ENCODE measurements at regions not wholly inside any gene's neighbourhood (a gene's known extent, or its start where the extent isn't known, plus 50 kb on each side); places are given as distances from the start of the nearest gene placed in this dataset.

DNA sequence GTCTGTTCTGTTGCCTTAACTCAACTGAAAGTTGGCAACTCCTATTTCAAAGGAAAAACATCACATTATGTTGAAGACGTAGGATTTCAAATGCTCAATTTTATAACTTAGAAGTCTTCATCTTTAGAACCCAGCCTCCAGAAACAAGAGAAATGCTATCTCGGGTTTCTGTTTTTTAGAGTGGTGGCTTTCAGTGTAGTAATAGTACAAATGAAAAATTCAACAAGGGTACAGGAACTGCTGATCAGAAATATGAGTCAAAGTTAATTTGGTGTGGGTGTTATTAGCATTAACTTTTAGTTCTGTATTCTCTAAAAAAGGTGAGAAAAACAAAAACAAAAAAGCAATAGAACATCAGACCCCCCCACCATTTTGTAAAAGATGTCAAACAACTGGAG is 56.6 kb upstream of the FLT1 start:
- H3K36me3 ChIP-seq = no peaks in the 10 kb centered on the region
- H3K4me1 ChIP-seq = no peaks in the 10 kb centered on the region
- H3K27ac ChIP-seq (replicated peaks) = no peak overlapping the region
- intact Hi-C loops (cut with micrococcal nuclease) = no loop called here
- H3K9me3 ChIP-seq (replicated peaks) = no peaks in the 10 kb centered on the region
- no peak for DNase-seq
- TF ChIP-seq, protein P1, sequence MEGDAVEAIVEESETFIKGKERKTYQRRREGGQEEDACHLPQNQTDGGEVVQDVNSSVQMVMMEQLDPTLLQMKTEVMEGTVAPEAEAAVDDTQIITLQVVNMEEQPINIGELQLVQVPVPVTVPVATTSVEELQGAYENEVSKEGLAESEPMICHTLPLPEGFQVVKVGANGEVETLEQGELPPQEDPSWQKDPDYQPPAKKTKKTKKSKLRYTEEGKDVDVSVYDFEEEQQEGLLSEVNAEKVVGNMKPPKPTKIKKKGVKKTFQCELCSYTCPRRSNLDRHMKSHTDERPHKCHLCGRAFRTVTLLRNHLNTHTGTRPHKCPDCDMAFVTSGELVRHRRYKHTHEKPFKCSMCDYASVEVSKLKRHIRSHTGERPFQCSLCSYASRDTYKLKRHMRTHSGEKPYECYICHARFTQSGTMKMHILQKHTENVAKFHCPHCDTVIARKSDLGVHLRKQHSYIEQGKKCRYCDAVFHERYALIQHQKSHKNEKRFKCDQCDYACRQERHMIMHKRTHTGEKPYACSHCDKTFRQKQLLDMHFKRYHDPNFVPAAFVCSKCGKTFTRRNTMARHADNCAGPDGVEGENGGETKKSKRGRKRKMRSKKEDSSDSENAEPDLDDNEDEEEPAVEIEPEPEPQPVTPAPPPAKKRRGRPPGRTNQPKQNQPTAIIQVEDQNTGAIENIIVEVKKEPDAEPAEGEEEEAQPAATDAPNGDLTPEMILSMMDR (IDR thresholded peaks at IDR 0.05; ENCODE audit: borderline replicate concordance) = no peak
- no peak overlapping the region for H3K4me3 ChIP-seq
- H3K27me3 ChIP-seq (ENCODE audit: low read depth) = peaks cover 12% of the 10 kb centered on the region

DNA sequence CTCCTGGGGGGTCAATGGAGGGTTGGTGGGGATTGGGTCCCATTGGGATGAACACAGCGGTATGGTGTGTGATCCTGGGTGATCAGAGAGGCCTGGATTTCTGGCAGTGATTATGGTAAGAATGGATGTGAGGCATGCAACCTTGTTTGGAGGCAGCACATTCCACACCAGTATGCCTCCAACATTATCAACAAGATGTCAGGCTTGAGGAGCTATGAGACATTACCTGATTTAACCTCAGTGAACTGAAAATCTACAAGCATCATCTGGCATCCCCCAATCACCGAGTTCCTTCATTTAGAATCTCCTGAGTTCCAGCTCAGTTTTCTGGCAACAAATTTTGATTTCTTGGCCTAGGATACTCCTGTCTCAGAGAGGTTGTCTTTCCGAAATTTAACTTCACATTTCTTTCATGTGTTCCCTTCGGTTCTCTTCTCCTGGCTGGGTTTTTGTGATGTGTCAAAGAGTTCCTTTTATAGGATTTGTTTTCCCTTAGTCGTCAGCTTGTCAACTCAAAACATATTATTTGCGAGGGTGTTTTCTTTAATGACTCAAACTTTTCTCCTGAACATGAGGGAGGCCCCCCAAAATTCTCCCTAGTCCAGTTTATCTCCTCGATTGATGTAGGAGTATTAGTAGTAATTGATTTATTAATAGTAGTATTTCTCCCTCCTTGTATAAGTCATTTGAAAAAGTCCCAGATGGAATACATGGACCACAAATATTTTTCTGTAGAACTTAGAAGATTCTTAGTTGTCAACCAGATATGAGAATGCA is 56.0 kb upstream of the FLT1 start:
- DNase-seq = no peak
- Histone ChIP-seq H3K36me3 (no peaks in the 10 kb centered on the region), H3K9me3 (replicated peaks) (no peaks in the 10 kb centered on the region), H3K27ac (replicated peaks) (no peak overlapping the region), H3K4me3 (no peak overlapping the region), H3K4me1 (no peaks in the 10 kb centered on the region), H3K27me3 (ENCODE audit: low read depth) (peaks cover 12% of the 10 kb centered on the region)
- TF ChIP-seq, protein P1 (IDR thresholded peaks at IDR 0.05; ENCODE audit: borderline replicate concordance) = no peak
- intact Hi-C loops (cut with micrococcal nuclease) = no loop called here

DNA sequence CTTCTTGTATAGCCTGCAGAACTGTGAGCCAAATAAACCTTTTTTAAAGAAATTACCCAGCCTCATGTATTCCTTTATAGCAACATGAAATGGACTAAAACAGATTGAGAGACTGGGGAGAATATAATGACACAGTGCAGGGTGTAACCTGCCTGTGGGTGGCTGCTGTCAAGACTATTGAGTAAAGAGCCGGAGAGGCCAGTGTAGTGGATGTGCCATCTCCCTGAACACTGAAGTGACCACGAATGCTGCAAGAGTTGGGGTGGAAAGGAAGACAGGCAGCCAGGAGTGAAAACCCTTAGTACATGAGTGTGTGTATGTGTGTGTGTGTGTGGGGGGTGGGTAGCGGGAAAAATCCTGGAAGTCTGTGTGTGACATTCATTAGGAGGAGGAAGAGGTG is 55.2 kb upstream of the FLT1 start:
- Histone ChIP-seq H3K4me3 (no peak overlapping the region), H3K27ac (replicated peaks) (no peak overlapping the region), H3K4me1 (no peaks in the 10 kb centered on the region), H3K9me3 (replicated peaks) (no peaks in the 10 kb centered on the region), H3K36me3 (no peaks in the 10 kb centered on the region), H3K27me3 (ENCODE audit: low read depth) (peaks cover 12% of the 10 kb centered on the region)
- DNase-seq = no peak
- intact Hi-C loops (cut with micrococcal nuclease) = no loop called here
- TF ChIP-seq, protein P1 (IDR thresholded peaks at IDR 0.05; ENCODE audit: borderline replicate concordance) = no peak

DNA sequence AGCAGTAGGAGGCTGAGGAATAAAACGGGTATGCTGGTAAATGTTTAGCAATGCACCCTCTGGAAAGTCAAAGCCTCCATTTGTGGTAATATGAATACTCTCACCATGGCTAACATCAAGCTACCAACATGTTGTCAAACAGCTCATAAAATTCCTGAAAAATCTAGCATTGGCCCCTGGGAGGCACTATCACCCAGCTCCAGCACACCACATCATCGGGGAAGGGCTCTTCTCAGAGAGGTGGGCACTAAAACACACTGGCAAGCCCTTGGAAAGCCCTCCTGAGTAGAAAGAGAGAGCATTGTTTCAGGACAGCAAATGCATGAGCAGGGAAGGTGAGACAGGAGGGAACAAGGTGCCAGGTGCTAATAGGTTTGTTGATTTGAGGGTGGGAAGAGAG is 53.9 kb upstream of the FLT1 start:
- TF ChIP-seq, protein P1 (IDR thresholded peaks at IDR 0.05; ENCODE audit: borderline replicate concordance) = no peak
- H3K27me3 ChIP-seq (ENCODE audit: low read depth) = peaks cover 12% of the 10 kb centered on the region
- H3K27ac ChIP-seq (replicated peaks) = no peak overlapping the region
- no peaks in the 10 kb centered on the region for H3K36me3 ChIP-seq
- peaks cover under 1% of the 10 kb centered on the region for H3K9me3 ChIP-seq (replicated peaks)
- intact Hi-C loops (cut with micrococcal nuclease) = no loop called here
- DNase-seq = no peak
- no peak overlapping the region for H3K4me3 ChIP-seq
- no peaks in the 10 kb centered on the region for H3K4me1 ChIP-seq

DNA sequence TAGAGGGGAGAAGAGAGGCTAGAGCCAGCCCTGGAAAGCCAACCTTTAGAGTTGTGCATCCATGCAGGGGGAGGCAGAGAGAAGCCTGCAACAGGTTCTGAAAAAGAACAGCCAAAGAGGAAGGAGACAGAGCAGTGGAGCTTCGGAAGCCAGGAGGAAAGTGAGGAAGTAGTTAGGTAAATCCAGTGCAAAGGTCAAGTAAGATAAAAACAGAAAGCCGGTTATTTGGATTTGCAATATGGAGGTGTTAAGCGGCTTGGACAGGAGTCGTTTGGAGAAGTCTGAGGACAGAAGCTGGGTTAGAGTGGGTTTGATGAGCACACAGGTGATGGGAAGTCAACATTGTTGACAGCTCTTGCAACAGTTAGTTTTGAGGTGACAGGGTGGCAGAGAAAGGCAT is 53.5 kb upstream of the FLT1 start:
- TF ChIP-seq, protein P1 (IDR thresholded peaks at IDR 0.05; ENCODE audit: borderline replicate concordance) = no peak
- H3K27ac ChIP-seq (replicated peaks) = no peak overlapping the region
- intact Hi-C loops (cut with micrococcal nuclease) = no loop called here

More for the DNA sequence above, 53.5 kb upstream of the FLT1 start:
- Histone ChIP-seq H3K27me3 (ENCODE audit: low read depth) (peaks cover 12% of the 10 kb centered on the region), H3K4me1 (no peaks in the 10 kb centered on the region), H3K4me3 (no peak overlapping the region), H3K36me3 (no peaks in the 10 kb centered on the region), H3K9me3 (replicated peaks) (peaks cover 4% of the 10 kb centered on the region)
- no peak for DNase-seq
